GM12874 (cell line): ENCODE measurements at regions not wholly inside any gene's neighbourhood (a gene's known extent, or its start where the extent isn't known, plus 50 kb on each side); places are given as distances from the start of the nearest gene placed in this dataset.

Source experiments
- TF ChIP-seq, protein P1 (sequence below): IDR thresholded peaks from 2 replicates; pipeline ENCODE4 v1.5.1; 2011; ENCODE audit warnings: low read depth, mild to moderate bottlenecking, control low read depth, low read length, moderate library complexity; ENCODE audit not compliant: insufficient read depth

DNA sequence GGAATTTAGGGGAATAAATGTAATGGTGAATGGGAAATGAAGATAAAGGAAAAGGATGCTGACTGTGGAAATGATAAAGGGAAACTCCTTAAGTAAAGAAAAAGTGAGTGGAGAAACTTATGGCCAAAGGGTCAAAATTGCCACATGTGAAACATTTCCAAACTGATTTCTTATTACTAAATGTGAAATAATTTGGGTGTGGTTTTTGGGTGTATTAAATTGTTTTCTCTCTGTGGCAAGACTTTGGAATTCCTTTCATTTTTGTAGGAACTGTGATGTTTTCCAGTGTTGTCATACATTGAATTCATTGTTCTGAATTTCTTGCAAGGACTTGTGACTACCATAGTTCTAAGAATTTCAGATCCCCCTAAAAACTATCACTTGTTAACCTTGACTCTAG lies 1891.5 kb upstream of the SEL1L start:
- TF ChIP-seq, protein P1, sequence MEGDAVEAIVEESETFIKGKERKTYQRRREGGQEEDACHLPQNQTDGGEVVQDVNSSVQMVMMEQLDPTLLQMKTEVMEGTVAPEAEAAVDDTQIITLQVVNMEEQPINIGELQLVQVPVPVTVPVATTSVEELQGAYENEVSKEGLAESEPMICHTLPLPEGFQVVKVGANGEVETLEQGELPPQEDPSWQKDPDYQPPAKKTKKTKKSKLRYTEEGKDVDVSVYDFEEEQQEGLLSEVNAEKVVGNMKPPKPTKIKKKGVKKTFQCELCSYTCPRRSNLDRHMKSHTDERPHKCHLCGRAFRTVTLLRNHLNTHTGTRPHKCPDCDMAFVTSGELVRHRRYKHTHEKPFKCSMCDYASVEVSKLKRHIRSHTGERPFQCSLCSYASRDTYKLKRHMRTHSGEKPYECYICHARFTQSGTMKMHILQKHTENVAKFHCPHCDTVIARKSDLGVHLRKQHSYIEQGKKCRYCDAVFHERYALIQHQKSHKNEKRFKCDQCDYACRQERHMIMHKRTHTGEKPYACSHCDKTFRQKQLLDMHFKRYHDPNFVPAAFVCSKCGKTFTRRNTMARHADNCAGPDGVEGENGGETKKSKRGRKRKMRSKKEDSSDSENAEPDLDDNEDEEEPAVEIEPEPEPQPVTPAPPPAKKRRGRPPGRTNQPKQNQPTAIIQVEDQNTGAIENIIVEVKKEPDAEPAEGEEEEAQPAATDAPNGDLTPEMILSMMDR, result no peak

DNA sequence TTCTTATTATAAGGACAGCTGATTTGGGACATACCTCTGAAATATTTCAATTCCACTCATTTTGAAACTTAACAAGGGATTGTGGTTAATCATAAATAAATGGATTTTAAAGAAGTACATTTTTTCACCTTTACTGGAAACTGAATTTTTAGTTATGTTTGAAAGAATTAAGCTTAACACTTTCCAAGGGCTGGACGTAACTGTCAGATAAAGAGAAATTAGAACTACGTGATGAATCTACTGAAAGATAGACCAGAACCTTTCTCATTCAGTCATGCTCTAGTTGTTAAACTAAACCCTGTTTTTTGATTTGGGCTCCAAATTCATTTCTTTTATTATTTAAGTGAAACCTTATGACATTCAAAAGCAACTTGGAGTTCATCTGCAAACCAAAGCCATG lies 1892.1 kb upstream of the SEL1L start:
- TF ChIP-seq, protein P1, result no peak

DNA sequence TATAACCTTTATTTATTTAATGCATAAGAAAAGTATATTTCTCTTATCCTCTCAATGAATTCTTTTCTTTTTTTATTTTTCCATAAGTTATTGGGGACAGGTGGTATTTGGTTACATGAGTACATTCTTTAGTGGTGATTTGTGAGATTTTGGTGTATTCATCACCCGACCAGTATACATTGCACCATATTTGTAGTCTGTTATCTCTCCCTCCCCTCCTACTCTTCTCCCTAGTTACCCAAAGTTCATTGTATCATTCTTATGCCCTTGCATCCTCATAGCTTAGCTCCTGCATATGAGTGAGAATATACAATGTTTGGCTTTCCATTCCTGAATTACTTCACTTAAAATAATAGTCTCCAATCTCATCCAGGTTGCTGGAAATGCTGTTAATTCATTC lies 1900.0 kb upstream of the SEL1L start:
- TF ChIP-seq, protein P1, result no peak

DNA sequence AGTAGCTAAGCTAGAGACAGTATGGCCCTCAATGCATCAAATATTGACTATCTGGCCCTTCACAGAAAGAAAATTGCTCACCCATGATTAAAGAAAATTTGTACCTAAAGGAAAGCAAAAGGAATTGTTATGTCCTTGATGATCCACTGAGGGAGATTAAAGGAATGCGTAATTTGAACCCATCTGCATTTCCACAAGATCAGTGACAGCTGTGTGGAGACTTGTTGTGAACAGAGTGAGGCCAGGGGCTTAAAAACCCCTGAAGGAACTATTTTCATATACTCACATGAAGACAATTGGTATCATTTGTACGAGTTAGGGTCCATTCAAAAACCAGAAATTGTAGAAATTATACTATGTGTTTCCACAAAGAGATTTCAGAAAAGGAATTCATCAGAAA lies 1908.1 kb upstream of the SEL1L start:
- TF ChIP-seq, protein P1, result no peak

DNA sequence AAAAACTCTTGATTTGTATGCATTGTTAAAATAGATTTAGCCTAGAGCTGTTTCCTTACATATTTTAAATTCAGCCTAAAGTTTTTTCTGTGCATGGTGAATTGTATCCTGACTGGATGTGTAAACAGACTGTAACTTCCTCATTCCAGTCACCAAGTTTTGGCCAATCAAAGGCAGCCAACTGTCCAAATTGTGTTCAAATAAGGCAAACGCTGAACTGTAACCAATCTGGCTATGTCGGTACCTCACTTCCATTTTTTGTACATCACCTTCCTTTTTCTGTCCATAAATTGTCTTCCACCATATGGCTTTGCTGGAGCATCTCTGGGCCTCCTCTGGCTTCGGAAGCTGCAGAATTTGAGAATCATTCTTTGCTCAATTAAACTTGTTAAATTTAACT lies 1921.9 kb upstream of the SEL1L start:
- TF ChIP-seq, protein P1, result no peak

DNA sequence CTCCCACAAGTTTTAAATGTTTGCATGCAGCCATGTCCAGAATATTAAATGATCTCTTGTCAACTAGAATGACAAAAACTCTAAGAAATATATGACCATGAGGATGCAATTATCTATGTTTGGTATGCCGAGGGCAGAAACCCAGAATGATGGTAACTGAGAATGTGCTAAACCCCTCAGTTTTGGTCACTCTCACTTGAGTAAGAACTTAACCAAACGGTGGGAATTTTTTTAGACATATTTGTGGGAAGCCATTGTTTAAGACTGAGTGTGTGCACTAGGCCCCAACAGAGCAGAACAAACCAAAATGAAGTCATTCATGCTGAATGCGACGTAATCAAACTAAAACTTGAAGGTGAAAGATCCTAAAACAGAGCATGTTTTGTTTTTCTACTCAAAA lies 1927.9 kb upstream of the SEL1L start:
- TF ChIP-seq, protein P1, result no peak

DNA sequence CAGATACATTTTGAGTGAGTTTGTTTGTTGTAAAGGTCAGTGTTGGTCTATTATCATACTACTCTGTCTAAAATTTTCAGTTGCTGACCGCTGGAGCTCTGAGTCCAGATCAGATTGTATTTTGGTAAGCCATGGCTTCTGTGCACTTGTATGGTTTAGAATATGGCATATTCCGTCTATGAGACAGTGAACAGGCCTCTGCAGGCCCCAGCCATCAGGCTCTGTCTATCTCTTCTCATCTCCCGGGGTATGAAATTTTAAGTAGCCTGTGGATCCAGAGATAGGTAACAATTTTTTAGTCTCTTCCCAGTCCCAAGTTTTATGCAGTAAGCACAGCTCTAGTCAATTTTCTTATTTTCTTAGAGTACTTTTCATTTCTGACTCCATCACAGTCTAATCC lies 1929.1 kb upstream of the SEL1L start:
- TF ChIP-seq, protein P1, result no peak
